Kidney epithelial cell (primary cell): ENCODE measurements at regions not wholly inside any gene's neighbourhood (a gene's known extent, or its start where the extent isn't known, plus 50 kb on each side); places are given as distances from the start of the nearest gene placed in this dataset.

Experiments
- DNase-seq: peaks from one replicate; pipeline ENCODE4 v3.0.0-alpha.2; 2010; ENCODE audit warnings: low read depth
- H3K27me3 ChIP-seq: 2 replicates; pipeline ENCODE4 v1.6.0; 2011; ENCODE audit warnings: low read length; ENCODE audit not compliant: control insufficient read depth, insufficient read depth
- H3K36me3 ChIP-seq: 2 replicates; pipeline ENCODE4 v1.5.1; 2011; ENCODE audit warnings: low read length; ENCODE audit not compliant: control insufficient read depth, insufficient read depth
- H3K4me3 ChIP-seq: 2 replicates; pipeline ENCODE4 v1.5.1; 2011; ENCODE audit warnings: low read depth, mild to moderate bottlenecking, control low read depth, low read length
- TF ChIP-seq, protein P1 (sequence below): IDR thresholded peaks from 2 replicates; pipeline ENCODE4 v1.5.1; 2011; ENCODE audit warnings: mild to moderate bottlenecking, moderate library complexity, low read length, control low read depth, inconsistent platforms; ENCODE audit not compliant: insufficient read depth, poor library complexity, severe bottlenecking

DNA sequence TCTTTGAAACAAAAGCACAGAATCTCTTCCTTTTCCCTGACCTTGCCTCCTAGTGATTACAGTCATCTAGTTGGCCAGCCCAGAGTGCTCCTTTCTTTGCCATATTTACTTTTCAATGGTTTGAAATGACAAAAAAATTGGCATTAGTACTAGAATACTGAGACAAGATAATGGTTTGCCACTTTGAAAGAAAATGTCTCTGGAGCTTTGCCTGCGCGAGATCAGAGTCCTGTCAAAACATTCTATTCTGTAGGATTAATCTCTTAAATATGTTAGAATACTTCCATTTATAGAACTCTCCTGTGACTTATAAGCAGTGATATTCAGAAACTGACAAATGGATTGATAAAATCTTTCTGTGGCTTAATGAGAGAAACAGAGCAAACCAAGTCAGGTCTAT is 484.0 kb upstream of the IZUMO3 start:
- no peak overlapping the region for H3K4me3 ChIP-seq
- H3K27me3 ChIP-seq, result no peaks in the 10 kb centered on the region
- TF ChIP-seq, protein P1, sequence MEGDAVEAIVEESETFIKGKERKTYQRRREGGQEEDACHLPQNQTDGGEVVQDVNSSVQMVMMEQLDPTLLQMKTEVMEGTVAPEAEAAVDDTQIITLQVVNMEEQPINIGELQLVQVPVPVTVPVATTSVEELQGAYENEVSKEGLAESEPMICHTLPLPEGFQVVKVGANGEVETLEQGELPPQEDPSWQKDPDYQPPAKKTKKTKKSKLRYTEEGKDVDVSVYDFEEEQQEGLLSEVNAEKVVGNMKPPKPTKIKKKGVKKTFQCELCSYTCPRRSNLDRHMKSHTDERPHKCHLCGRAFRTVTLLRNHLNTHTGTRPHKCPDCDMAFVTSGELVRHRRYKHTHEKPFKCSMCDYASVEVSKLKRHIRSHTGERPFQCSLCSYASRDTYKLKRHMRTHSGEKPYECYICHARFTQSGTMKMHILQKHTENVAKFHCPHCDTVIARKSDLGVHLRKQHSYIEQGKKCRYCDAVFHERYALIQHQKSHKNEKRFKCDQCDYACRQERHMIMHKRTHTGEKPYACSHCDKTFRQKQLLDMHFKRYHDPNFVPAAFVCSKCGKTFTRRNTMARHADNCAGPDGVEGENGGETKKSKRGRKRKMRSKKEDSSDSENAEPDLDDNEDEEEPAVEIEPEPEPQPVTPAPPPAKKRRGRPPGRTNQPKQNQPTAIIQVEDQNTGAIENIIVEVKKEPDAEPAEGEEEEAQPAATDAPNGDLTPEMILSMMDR, result no peak
- no peaks in the 10 kb centered on the region for H3K36me3 ChIP-seq
- no peak for DNase-seq

DNA sequence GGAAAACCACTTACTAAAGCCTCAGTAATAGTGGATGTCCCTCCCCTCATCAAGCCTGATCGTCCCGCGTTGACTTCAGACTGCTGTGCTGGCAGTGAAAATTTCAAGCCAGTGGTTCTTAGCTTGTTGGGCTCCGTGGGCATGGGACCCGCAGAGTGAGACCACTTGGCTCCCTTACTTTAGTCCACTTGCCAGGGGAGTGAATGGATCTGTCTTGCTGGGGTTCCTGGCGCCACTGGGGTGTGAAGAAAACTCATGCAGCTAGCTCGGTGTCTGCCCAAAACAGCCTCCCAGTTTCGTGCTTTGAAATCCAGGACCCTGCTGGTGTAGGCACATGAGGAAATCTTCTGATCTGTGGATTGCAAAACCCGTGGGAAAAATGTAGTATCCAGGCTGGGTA is 480.0 kb upstream of the IZUMO3 start:
- TF ChIP-seq, protein P1, result no peak
- Histone ChIP-seq H3K36me3 (no peaks in the 10 kb centered on the region), H3K27me3 (no peaks in the 10 kb centered on the region), H3K4me3 (no peak overlapping the region)
- DNase-seq, result no peak

DNA sequence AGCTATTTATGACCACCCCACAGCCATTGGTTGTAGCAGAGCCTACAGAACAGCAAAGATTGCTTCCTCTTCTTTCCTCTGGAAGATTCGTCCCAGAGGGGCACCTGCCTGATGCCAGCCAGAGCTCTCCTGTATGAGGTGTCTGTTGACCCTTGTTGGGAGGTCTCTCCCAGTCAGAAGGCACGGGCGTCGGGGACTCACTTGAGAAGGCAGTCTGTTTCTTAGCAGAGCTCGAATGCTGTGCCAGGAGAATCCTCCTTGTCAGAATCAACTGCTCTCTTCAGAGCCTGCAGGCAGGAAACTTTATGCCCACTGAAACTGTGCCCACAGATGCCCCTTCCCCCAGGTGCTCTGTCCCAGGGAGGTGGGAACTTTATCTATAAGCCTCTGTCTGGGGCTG is 479.5 kb upstream of the IZUMO3 start:
- no peak for DNase-seq

DNA sequence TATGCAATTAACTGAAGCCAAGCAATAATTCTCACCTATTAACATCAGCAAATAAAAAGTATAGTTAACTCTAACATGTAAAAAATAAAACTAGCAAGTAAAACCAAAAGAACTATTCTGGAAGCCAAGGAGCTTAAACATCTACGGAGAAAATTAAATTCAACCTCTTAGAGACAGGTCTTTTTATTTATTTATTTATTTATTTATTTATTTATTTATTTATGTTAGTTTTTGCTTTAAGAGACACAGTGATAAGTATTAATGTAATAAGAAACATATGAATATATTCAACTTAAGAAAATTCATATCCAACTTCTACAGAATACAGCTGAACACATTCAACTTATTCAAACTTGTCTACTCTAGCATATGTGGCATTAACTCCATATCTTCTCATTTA is 472.1 kb upstream of the IZUMO3 start:
- H3K36me3 ChIP-seq, result no peaks in the 10 kb centered on the region
- no peak for DNase-seq
- H3K27me3 ChIP-seq, result no peaks in the 10 kb centered on the region
- TF ChIP-seq, protein P1, result no peak
- no peak overlapping the region for H3K4me3 ChIP-seq

More for the DNA sequence above, 479.5 kb upstream of the IZUMO3 start:
- no peak overlapping the region for H3K4me3 ChIP-seq
- no peaks in the 10 kb centered on the region for H3K36me3 ChIP-seq
- H3K27me3 ChIP-seq, result no peaks in the 10 kb centered on the region
- TF ChIP-seq, protein P1, result no peak

DNA sequence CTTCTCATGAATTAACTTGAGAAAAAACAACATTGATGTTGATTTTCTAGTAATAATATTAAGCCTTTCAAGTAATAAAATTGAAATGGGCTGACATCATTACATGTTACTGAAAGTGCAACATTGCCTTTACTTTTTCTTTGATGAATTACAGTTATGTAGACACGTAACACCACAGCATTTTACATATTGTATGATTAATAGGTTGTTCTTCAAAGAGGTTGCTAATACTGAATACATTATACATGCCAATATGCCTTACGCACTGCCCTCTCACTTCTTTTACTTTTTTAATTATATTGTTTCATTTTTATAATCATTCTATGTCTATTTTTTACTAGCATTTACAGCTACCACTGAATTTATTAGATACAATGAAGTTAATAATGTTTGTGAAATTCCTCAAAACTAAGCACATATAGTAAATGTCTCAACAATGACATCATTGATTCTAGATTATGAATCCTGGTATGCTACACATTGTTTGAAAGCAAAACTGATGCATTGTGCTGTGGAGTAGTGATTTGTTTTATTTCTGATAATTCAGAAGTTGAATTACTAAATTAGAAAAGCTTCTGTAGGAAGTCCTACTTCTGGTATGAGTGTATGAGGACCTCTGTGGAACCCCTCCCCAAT is 464.4 kb upstream of the IZUMO3 start:
- Histone ChIP-seq H3K4me3 (no peak overlapping the region), H3K27me3 (no peaks in the 10 kb centered on the region), H3K36me3 (no peaks in the 10 kb centered on the region)
- TF ChIP-seq, protein P1, result no peak
- no peak for DNase-seq

DNA sequence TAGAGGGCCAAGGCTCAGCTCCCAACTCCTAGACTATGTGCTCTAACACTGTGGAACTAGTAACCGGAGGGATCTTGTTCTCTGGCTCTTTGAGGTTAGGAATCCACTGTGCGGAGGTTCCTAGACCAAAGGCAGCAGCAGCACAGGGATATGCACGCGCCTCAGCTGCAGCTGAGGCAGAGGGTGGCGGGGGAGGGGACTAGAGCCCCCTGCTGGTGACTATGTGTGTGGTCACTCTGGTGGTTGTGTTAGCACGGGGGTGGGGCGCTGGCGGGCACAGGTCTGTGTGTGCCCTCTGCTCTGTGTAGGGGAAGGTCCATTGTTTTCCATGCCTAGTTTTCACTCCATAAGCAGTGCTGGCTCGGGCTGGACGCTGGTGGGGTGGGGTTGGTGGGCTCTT is 458.0 kb upstream of the IZUMO3 start:
- no peak overlapping the region for H3K4me3 ChIP-seq
- H3K27me3 ChIP-seq, result no peaks in the 10 kb centered on the region
- DNase-seq, result no peak
- H3K36me3 ChIP-seq, result no peaks in the 10 kb centered on the region
- TF ChIP-seq, protein P1, result no peak
